GM20000 (cell line): ENCODE measurements at regions not wholly inside any gene's neighbourhood (a gene's known extent, or its start where the extent isn't known, plus 50 kb on each side); places are given as distances from the start of the nearest gene placed in this dataset.

ENCODE experiments used
- DNase-seq: peaks from one replicate; pipeline ENCODE4 v3.0.0; 2012; ENCODE audit warnings: low spot score
- TF ChIP-seq, protein P1 (sequence below): IDR thresholded peaks from 2 replicates; pipeline ENCODE4 v1.5.1; 2012; ENCODE audit warnings: mild to moderate bottlenecking, control low read depth; ENCODE audit errors: extremely low read depth, missing control alignments

DNA sequence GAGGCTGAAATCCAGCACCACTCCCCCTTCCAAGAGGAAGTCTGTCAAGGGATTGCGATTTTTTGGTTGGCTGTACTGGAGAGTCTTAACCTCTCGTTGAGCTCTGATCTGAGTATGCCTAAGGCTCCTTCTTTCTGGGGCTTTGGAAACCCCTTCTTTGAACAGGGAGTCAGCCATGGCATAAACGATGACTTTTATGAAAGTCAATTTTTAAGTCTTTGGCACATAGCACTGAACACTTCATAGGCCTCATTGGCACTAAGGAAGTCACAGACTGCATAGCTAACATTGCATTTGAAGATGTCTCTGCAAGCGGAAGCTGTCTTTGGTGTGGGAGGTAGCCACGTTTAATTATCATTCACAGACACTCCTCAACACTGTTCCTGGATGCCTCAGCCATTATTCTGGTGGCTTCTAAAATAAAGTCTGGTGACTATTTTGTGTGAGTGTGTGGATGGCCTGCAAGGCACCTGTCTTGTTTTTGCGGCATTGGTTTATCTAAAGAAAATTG lies 148.2 kb upstream of the NCK2 start:
- TF ChIP-seq, protein P1, sequence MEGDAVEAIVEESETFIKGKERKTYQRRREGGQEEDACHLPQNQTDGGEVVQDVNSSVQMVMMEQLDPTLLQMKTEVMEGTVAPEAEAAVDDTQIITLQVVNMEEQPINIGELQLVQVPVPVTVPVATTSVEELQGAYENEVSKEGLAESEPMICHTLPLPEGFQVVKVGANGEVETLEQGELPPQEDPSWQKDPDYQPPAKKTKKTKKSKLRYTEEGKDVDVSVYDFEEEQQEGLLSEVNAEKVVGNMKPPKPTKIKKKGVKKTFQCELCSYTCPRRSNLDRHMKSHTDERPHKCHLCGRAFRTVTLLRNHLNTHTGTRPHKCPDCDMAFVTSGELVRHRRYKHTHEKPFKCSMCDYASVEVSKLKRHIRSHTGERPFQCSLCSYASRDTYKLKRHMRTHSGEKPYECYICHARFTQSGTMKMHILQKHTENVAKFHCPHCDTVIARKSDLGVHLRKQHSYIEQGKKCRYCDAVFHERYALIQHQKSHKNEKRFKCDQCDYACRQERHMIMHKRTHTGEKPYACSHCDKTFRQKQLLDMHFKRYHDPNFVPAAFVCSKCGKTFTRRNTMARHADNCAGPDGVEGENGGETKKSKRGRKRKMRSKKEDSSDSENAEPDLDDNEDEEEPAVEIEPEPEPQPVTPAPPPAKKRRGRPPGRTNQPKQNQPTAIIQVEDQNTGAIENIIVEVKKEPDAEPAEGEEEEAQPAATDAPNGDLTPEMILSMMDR, result no peak

DNA sequence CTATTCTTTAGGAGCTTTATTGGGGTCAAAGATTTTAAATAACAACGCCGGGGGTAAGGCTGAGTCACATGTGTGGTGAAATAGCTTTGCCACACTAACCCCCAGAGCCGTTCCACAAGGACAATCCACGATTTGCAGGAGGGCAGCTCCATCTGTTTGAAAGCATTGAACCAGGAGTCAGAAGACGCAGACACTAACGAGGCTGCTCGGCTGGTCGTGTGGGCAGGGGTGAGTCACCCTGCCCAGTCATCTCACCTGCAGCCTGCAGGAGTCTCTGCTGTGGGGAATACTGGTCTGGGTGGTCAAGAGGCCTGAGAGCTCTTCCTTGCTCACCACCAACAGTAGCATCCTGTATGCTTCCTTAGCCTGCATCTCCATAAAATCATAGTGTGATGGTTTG lies 149.2 kb upstream of the NCK2 start:
- no peak for DNase-seq
- TF ChIP-seq, protein P1, result no peak

More for the DNA sequence above, 148.2 kb upstream of the NCK2 start:
- no peak for DNase-seq

DNA sequence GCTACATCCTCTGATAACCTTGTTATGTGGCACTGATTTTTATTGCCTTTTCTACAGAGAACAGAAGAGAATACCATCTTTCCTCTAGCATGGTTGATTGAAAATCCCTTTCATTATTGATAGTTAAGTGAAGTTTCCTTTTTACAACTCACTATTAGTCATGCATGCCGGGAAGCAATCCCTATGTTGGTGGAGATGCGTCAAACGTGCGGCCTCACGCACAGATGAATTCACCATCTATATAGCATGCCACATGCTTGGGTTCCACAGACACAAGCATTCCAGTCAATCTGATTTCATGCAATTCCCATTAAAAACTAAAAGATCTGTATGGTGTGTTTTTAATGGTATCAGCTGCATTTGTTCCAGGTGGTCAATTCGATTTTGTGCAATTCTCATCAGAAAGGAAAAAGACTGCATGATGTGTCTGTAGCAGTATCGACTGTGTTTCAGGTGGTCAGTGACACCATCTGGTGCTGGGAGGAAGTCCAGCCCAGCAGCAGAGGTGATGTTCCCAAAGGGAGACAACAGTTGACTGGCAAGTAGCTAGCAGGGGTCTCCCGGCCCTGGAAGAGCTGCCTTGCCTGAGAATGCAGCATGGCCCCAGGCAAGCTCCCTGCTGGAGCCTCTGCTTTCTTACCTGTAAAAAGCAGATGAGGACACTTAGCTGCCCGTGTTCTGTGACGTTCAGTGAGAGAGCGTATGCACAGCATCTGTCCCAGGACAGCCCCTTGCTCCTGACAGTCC lies 151.3 kb upstream of the NCK2 start:
- DNase-seq, result no peak

DNA sequence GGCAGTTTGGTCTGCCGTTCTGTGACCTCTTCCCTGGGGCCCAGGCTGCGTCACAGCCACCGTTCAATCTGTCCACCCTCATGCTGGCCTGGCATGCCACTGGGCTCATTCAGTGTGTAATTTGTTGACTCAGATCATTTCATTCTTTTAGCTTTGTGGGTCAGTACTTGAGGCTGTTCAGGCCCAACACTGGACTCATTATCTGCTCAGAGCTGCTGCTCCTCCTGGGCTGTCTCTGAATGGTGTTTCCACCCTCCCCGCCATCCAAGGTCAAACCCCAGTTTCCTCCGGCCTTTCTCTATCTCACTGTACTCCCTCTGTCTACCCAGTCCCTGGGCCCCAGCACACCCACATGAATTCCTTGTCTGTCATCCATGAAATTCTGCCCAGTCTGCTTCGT lies 152.4 kb upstream of the NCK2 start:
- TF ChIP-seq, protein P1, result no peak
- DNase-seq, result no peak

More for the DNA sequence above, 151.3 kb upstream of the NCK2 start:
- TF ChIP-seq, protein P1, result no peak

- TF ChIP-seq, protein P1, result no peak
- no peak for DNase-seq
Observed at GRCh38 chr2:105590780-105591660, 153.7 kb upstream of the NCK2 start.

GRCh38 chr2:105588581-105588980 lies 156.1 kb upstream of the NCK2 start:
- DNase-seq, result no peak
- TF ChIP-seq, protein P1, result no peak

DNA sequence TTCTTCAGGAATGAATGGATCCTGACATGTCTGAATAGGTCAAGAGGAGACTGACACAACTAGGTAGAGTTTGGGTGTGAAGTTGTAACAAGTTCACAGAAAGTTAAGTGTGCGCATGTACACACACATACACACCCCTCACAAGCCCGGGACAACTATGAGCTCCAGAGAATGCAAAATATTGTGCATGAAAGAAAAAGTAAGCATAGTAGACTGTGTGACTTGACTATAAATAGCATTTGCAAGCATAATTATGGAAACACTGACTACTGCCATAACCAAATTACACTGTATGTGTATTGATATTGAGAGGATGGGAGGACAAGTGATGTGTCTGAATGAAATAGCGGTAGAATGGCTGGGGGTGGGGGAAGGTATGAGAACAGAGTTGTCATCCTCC lies 157.1 kb upstream of the NCK2 start:
- TF ChIP-seq, protein P1, result no peak
- no peak for DNase-seq
